ENCODE measurements at regions not wholly inside any gene's neighbourhood (a gene's known extent, or its start where the extent isn't known, plus 50 kb on each side); places are given as distances from the start of the nearest gene placed in this dataset.

DNA sequence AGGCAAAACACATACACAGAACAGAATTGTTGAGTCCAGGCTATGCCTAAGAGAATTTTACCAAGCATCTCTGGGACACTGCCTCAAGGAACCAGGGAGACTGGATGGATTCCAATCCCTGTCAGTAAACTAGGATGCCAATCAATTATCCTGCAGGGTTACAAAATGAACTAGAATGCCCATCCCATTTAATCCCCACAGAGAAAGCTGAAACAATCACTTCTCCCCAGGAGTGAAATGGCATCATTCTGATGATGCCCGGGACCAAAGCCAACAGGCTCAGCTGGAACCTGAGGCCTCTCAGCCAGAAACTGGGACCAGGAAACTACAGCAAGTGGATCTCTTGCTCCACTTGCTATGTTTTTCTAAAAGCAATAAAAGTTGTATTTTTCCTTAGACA, 130.0 kb upstream of the TJP1 start:
- peak; percentile 64; the same call in 1 of the 2 replicates for TF ChIP-seq FOXM1 (IDR thresholded peaks at IDR 0.05; ENCODE audit: borderline replicate concordance, low read depth)
- TF ChIP-seq YY1 (IDR thresholded peaks at IDR 0.05; ENCODE audit: low read depth), result no peak
- no peak for TF ChIP-seq RAD21 (IDR thresholded peaks at IDR 0.05; ENCODE audit: low read depth)
- TF ChIP-seq ZBTB7A (IDR thresholded peaks at IDR 0.05; ENCODE audit: low read depth), result no peak
- no peak for TF ChIP-seq EGR1 (IDR thresholded peaks at IDR 0.05)
- TF ChIP-seq CREB1 (IDR thresholded peaks at IDR 0.05; ENCODE audit: low read depth), result no peak
- TF ChIP-seq, protein P1, sequence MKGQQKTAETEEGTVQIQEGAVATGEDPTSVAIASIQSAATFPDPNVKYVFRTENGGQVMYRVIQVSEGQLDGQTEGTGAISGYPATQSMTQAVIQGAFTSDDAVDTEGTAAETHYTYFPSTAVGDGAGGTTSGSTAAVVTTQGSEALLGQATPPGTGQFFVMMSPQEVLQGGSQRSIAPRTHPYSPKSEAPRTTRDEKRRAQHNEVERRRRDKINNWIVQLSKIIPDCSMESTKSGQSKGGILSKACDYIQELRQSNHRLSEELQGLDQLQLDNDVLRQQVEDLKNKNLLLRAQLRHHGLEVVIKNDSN (IDR thresholded peaks at IDR 0.05), result no peak
- no peak for TF ChIP-seq TAF1 (IDR thresholded peaks at IDR 0.05; ENCODE audit: low read depth)
- TF ChIP-seq EP300 (IDR thresholded peaks at IDR 0.05; ENCODE audit: borderline replicate concordance), result peak; percentile 77
- TF ChIP-seq, protein P2, sequence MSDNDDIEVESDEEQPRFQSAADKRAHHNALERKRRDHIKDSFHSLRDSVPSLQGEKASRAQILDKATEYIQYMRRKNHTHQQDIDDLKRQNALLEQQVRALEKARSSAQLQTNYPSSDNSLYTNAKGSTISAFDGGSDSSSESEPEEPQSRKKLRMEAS (IDR thresholded peaks at IDR 0.05), result no peak
- TF ChIP-seq, protein P3, sequence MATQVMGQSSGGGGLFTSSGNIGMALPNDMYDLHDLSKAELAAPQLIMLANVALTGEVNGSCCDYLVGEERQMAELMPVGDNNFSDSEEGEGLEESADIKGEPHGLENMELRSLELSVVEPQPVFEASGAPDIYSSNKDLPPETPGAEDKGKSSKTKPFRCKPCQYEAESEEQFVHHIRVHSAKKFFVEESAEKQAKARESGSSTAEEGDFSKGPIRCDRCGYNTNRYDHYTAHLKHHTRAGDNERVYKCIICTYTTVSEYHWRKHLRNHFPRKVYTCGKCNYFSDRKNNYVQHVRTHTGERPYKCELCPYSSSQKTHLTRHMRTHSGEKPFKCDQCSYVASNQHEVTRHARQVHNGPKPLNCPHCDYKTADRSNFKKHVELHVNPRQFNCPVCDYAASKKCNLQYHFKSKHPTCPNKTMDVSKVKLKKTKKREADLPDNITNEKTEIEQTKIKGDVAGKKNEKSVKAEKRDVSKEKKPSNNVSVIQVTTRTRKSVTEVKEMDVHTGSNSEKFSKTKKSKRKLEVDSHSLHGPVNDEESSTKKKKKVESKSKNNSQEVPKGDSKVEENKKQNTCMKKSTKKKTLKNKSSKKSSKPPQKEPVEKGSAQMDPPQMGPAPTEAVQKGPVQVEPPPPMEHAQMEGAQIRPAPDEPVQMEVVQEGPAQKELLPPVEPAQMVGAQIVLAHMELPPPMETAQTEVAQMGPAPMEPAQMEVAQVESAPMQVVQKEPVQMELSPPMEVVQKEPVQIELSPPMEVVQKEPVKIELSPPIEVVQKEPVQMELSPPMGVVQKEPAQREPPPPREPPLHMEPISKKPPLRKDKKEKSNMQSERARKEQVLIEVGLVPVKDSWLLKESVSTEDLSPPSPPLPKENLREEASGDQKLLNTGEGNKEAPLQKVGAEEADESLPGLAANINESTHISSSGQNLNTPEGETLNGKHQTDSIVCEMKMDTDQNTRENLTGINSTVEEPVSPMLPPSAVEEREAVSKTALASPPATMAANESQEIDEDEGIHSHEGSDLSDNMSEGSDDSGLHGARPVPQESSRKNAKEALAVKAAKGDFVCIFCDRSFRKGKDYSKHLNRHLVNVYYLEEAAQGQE (IDR thresholded peaks at IDR 0.05; ENCODE audit: low read depth), result no peak

All from Ishikawa (cell line).